ENCODE measurements at regions not wholly inside any gene's neighbourhood (a gene's known extent, or its start where the extent isn't known, plus 50 kb on each side); places are given as distances from the start of the nearest gene placed in this dataset.
"Not testable (repeated sequence)": the region's sequence is repeated elsewhere in the genome, so short reads cannot be mapped to it uniquely, and the experiment has no call there.

DNA sequence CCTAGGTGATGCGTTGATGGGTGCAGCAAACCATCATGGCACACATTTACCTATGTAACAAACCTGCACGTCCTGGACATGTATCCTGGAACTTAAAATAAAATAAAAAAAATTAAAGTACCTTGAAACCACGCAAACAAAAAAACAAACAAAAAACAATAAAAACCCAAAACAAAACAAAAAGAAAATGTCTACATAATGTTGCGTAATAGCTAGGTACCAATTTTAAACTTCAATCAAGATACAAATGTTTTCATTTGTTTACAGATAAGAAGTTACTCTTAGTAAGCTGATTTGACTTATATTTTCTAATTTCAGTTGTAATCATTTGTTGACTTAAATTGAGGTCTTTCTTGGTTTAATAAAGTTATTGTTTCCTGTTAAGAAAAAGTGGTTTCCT lies 349.6 kb upstream of the KCNMB2 start:
- CTCF ChIA-PET = no interaction called here
- no peak overlapping the region for H3K4me3 Mint-ChIP-seq
- no peak overlapping the region for H3K27ac Mint-ChIP-seq
- no peaks in the 10 kb centered on the region for H3K36me3 Mint-ChIP-seq (ENCODE audit: low read depth)
- DNase-seq = no peak
- H3K9me3 Mint-ChIP-seq = peaks cover 2% of the 10 kb centered on the region
- no peaks in the 10 kb centered on the region for H3K4me1 Mint-ChIP-seq
- POLR2A ChIA-PET = no interaction called here
- H3K27me3 Mint-ChIP-seq = no peaks in the 10 kb centered on the region

DNA sequence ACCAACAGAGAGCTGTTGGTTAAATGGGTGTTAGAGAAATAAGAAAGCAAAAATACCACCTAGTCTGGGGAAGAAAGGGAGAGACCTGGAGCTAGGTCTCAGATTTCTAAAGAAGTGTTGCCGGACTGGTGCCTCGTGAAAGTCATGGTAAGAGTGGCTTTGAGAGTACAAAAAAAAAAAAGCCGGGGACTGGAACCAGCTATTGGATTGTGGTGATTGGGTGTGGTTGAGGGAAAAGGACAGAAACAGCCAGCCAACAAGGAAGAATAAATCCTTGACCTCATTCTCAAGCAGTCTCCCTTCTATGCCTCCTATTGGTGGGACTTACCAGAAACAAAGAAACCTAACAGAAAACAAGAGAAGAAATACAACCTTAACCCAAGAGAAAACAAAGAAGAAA lies 346.4 kb upstream of the KCNMB2 start:
- Mint-ChIP-seq H3K9me3 (peaks cover 2% of the 10 kb centered on the region), H3K27me3 (no peaks in the 10 kb centered on the region)
- POLR2A ChIA-PET = no interaction called here

DNA sequence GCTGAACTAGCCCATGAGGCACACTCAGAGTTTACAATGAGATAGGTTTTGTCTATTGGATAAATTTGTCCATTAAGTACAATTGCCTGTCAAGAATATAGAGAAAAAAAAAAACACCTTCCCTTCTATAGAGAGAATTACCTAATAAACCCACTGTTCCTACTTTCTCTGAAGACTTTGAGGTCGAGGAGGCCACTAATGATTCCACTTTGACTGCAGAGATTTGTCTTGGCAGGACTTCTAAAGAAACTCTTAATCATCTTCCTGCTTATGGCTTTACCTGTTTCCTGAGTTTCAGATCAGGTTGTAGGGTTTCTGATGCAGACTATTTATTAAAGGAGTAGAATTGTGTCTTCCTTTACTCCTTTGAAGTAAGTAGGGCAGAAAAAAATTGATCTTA lies 342.4 kb upstream of the KCNMB2 start:
- ChIA-PET CTCF (no interaction called here), POLR2A (no interaction called here)
- Mint-ChIP-seq H3K36me3 (ENCODE audit: low read depth) (no peaks in the 10 kb centered on the region), H3K4me1 (no peaks in the 10 kb centered on the region), H3K27me3 (no peaks in the 10 kb centered on the region), H3K27ac (no peak overlapping the region), H3K4me3 (no peak overlapping the region), H3K9me3 (peaks cover 2% of the 10 kb centered on the region)
- DNase-seq = no peak

More for the DNA sequence above, 346.4 kb upstream of the KCNMB2 start:
- DNase-seq = no peak
- H3K4me3 Mint-ChIP-seq = no peak overlapping the region
- CTCF ChIA-PET = no interaction called here
- no peaks in the 10 kb centered on the region for H3K36me3 Mint-ChIP-seq (ENCODE audit: low read depth)
- H3K4me1 Mint-ChIP-seq = no peaks in the 10 kb centered on the region
- H3K27ac Mint-ChIP-seq = no peak overlapping the region

DNA sequence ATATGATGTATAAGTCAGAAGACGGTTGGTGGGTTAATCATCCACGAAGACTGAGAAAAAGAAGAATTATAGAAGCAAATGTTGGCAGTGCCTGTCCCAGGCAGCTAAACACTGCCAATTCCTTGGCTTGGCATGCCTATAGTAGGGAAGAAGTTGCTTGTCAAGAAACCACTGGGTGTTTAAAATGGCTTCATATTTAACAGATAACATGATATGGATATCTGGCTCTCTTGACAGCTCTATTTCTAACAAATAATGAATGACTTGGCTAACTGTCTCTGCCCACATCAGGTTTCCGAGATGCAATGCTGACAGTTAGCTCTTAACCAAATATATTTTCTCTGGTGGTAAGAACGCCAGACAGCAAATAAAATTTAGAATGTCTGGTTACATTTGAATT lies 341.7 kb upstream of the KCNMB2 start:
- Mint-ChIP-seq H3K27me3 (no peaks in the 10 kb centered on the region), H3K4me1 (no peaks in the 10 kb centered on the region), H3K27ac (no peak overlapping the region), H3K36me3 (ENCODE audit: low read depth) (no peaks in the 10 kb centered on the region), H3K9me3 (peaks cover 2% of the 10 kb centered on the region), H3K4me3 (no peak overlapping the region)
- POLR2A ChIA-PET = no interaction called here
- DNase-seq = no peak
- CTCF ChIA-PET = no interaction called here

DNA sequence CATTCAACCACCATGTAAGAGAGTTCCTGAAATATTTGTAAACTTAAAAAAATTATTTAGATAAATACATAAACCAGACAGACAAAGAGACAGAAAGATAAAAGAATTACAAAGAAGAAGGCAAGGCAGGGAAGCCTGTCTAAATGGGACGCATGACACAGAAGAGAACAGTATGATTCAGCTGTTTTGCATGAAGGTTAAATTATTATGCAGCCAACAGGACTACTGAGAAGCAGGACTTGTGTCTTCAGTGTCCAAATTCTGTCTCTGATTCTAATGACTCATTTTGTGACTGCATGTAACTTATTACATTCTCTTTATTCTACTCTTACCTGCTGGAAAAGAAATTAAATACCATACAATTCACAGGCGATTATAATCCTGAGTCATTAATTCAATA lies 340.4 kb upstream of the KCNMB2 start:
- ChIA-PET CTCF (no interaction called here), POLR2A (no interaction called here)
- Mint-ChIP-seq H3K9me3 (peaks cover 2% of the 10 kb centered on the region), H3K27me3 (no peaks in the 10 kb centered on the region), H3K27ac (no peak overlapping the region), H3K36me3 (ENCODE audit: low read depth) (no peaks in the 10 kb centered on the region), H3K4me1 (no peaks in the 10 kb centered on the region), H3K4me3 (no peak overlapping the region)
- DNase-seq = no peak

DNA sequence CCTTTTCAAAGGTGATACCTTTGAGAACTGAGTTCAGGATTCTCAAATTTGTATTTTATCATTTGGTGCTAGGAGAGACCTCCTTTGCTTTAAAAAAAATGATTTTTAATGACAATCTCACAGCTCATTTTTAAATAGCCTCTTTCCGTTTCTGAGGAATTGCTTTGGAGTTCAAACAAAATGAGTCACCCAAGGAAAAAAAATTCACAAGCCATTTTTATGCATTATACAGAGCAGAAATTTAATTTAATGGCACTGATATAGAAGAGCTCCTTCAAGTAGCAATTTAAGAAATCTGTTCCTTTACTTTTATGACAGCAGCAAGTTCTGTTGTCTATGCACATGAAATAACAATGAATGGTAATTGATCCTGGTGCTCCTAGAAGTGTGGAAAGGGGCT lies 337.9 kb upstream of the KCNMB2 start:
- no peak for DNase-seq
- CTCF ChIA-PET = no interaction called here
- no peaks in the 10 kb centered on the region for H3K27me3 Mint-ChIP-seq
- H3K36me3 Mint-ChIP-seq (ENCODE audit: low read depth) = no peaks in the 10 kb centered on the region
- no peaks in the 10 kb centered on the region for H3K4me1 Mint-ChIP-seq
- H3K27ac Mint-ChIP-seq = no peak overlapping the region
- no peak overlapping the region for H3K4me3 Mint-ChIP-seq
- H3K9me3 Mint-ChIP-seq = no peaks in the 10 kb centered on the region
- POLR2A ChIA-PET = no interaction called here

DNA sequence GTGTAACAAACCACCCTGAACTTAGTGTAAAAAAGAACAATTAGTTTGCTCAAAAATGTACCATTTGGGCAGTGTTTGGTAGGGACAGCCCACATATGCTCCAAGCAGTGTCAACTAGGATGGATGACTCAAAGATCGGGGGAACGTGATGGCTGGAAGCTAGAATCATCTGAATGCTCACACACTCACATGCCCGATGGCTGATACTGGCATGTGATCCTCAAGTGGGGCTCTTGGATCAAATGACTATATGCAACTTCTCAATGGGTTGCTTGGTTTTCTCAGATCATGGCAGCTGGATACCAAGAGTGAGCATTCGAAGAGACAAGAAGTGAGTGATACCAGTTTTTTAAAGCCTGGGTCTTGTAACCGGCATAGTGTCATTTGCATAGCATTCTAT lies 335.9 kb upstream of the KCNMB2 start:
- POLR2A ChIA-PET = no interaction called here
- Mint-ChIP-seq H3K27me3 (no peaks in the 10 kb centered on the region), H3K4me3 (no peak overlapping the region), H3K27ac (no peak overlapping the region), H3K9me3 (no peaks in the 10 kb centered on the region), H3K4me1 (no peaks in the 10 kb centered on the region), H3K36me3 (ENCODE audit: low read depth) (no peaks in the 10 kb centered on the region)
- DNase-seq = no peak
- CTCF ChIA-PET = no interaction called here

DNA sequence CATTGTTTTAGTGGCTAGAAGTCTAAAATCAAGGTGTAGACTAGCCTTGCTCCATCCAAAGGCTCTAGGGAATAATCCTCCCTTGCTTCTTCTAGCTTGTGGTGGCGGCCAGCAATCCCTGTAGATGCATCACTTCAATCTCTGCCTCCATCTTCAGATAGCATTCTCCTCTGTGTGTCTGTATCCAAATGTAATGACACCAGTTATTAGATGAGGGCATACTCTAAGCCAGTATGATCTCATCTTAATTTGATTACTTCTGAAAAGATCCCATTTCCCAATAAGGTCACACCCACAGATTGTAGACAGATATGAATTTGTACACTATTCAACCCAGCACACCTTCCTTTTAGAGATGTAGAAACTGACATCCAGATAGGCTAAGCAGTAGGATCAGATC lies 334.5 kb upstream of the KCNMB2 start:
- DNase-seq = no peak
- ChIA-PET CTCF (interaction anchor here (0.6 kb wide), 1 partner anchor 1330 kb away, joined by 4 read pairs; no protein-coding TSS in a partner anchor), POLR2A (no interaction called here)
- no peaks in the 10 kb centered on the region for H3K9me3 Mint-ChIP-seq
- no peak overlapping the region for H3K4me3 Mint-ChIP-seq
- no peaks in the 10 kb centered on the region for H3K27me3 Mint-ChIP-seq
- H3K27ac Mint-ChIP-seq = no peak overlapping the region
- H3K36me3 Mint-ChIP-seq (ENCODE audit: low read depth) = no peaks in the 10 kb centered on the region
- H3K4me1 Mint-ChIP-seq = no peaks in the 10 kb centered on the region

DNA sequence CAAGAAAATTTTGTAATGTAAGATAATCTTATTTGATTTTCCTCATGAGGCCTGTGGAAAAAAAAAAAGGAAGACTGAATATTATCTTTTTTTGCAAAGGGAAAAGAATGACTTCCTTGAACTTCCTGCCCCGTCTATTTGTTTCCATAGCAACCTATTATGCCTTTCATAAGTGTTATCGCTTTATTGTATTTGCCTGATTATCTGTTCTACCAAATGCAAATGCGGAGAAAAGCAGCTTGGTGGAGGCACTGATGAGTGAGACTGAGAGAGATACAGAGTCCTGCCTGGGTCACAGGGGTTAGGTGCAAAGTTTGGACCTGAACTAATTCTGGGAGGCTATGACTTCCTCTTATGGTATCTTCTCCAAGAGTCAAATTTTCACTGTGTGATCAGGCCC lies 334.0 kb upstream of the KCNMB2 start:
- Mint-ChIP-seq H3K27me3 (no peaks in the 10 kb centered on the region), H3K27ac (no peak overlapping the region), H3K36me3 (ENCODE audit: low read depth) (no peaks in the 10 kb centered on the region), H3K9me3 (no peaks in the 10 kb centered on the region), H3K4me1 (no peaks in the 10 kb centered on the region), H3K4me3 (no peak overlapping the region)
- DNase-seq = no peak
- POLR2A ChIA-PET = no interaction called here
- CTCF ChIA-PET = interaction anchor here (0.6 kb wide), 1 partner anchor 1330 kb away, joined by 4 read pairs; no protein-coding TSS in a partner anchor

DNA sequence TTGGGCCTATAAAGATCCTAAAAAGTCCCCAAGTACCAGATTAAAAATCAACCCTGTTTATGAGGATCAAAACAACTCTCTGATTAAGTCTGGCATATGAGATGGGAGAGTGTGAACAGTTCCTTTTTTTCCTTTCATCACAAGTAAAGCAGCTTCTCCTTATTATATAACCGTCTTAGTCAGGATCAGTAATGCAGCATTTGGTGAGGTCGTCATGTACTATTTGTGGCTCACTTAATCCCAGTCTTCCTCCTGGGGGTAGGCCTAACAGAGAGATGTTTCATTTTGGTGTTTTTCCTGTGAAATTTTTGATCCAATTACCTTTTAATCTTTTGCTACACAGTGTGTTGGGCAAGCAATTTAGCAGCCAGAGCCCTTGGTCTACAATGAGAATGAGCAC lies 333.1 kb upstream of the KCNMB2 start:
- H3K27ac Mint-ChIP-seq = no peak overlapping the region
- no peaks in the 10 kb centered on the region for H3K27me3 Mint-ChIP-seq
- H3K4me1 Mint-ChIP-seq = no peaks in the 10 kb centered on the region
- H3K36me3 Mint-ChIP-seq (ENCODE audit: low read depth) = no peaks in the 10 kb centered on the region
- CTCF ChIA-PET = no interaction called here
- POLR2A ChIA-PET = no interaction called here
- H3K4me3 Mint-ChIP-seq = no peak overlapping the region
- H3K9me3 Mint-ChIP-seq = no peaks in the 10 kb centered on the region
- no peak for DNase-seq

DNA sequence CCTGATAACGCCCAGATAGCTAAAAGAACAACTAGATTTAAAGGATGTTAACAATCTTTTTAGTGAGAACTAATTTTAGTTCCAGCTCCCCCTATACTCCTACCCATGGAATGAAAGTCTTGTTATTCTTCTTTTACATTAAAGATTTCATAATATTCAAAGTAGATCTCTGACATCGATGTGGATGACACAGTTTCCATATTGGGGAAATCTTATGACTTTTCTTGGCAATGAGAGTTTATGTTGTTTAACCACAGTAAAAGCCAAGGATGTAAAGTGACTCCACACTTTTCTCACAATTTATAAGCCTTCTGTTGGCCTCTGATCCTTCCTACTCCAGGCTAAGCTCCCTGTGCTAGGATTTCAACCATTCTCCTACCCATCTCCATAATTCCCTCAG lies 332.6 kb upstream of the KCNMB2 start:
- H3K4me1 Mint-ChIP-seq = no peaks in the 10 kb centered on the region
- H3K36me3 Mint-ChIP-seq (ENCODE audit: low read depth) = no peaks in the 10 kb centered on the region
- no peak overlapping the region for H3K27ac Mint-ChIP-seq
- ChIA-PET CTCF (no interaction called here), POLR2A (no interaction called here)
- no peaks in the 10 kb centered on the region for H3K27me3 Mint-ChIP-seq
- H3K9me3 Mint-ChIP-seq = no peaks in the 10 kb centered on the region
- no peak overlapping the region for H3K4me3 Mint-ChIP-seq
- DNase-seq = no peak

DNA sequence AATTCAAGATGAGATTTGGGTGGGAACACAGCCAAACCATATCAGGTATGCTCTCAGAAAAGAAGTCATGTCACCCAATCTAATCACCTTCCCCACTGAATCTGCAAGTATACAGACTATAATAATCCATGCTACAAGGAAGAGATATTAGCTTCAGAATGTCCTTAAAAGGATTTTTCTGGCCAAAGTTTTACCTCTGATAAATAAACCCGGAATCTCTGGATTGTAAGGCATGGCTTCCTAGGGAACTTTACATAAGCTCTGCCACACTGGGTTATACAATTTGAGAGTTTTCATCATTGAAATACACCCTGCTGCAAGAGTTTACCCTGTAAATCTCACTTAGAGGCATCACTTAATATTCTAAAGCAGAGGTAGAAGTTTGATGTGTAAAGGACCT lies 330.5 kb upstream of the KCNMB2 start:
- H3K4me3 Mint-ChIP-seq = no peak overlapping the region
- DNase-seq = no peak
- no peaks in the 10 kb centered on the region for H3K4me1 Mint-ChIP-seq
- no peaks in the 10 kb centered on the region for H3K9me3 Mint-ChIP-seq
- H3K27me3 Mint-ChIP-seq = no peaks in the 10 kb centered on the region
- H3K27ac Mint-ChIP-seq = no peak overlapping the region
- POLR2A ChIA-PET = no interaction called here
- CTCF ChIA-PET = no interaction called here
- no peaks in the 10 kb centered on the region for H3K36me3 Mint-ChIP-seq (ENCODE audit: low read depth)

DNA sequence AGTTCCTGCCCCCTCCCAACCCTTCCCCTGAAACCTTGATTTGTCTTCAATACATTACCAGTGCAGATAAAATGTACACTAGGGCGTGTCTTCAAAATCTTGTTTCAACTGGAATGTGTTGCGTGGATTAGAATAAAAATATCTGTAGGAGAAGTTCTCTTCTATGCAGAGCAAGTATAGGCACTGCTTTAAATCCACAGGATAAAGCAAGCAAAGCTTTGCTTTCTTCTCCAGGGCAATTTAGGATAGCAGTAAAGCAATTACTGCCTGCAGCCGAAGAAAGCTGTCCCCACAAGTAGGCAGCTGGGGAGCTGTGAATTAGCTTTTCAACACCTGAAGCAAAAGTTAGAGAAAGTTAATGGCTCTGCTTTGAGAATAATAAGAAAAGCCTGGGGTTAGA lies 329.7 kb upstream of the KCNMB2 start:
- ChIA-PET POLR2A (no interaction called here), CTCF (interaction anchor here (0.5 kb wide), 1 partner anchor 1443 kb away, joined by 3 read pairs; no protein-coding TSS in a partner anchor)
- Mint-ChIP-seq H3K27me3 (no peaks in the 10 kb centered on the region), H3K4me3 (no peak overlapping the region), H3K36me3 (ENCODE audit: low read depth) (no peaks in the 10 kb centered on the region), H3K9me3 (no peaks in the 10 kb centered on the region), H3K4me1 (no peaks in the 10 kb centered on the region), H3K27ac (no peak overlapping the region)
- no peak for DNase-seq

DNA sequence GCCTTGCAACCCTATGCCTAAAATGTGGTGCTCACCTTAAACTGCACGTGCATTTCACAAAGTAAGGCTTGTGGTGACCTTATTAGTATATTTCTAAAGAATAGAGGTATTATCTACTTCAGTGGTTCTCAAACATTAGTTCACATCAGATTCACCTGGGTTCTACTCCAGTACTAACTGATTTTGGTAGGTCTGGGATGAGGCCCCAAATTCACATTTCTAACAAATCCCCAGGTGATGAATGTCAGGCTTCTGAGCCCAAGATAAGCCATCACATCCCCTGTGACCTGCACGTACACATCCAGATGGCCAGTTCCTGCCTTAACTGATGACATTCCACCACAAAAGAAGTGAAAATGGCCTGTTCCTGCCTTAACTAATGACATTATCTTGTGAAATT lies 329.1 kb upstream of the KCNMB2 start:
- POLR2A ChIA-PET; H3K4me1 Mint-ChIP-seq; H3K36me3 Mint-ChIP-seq (ENCODE audit: low read depth); CTCF ChIA-PET; H3K9me3 Mint-ChIP-seq; DNase-seq; H3K27me3 Mint-ChIP-seq; H3K4me3 Mint-ChIP-seq; H3K27ac Mint-ChIP-seq: not testable (repeated sequence)

DNA sequence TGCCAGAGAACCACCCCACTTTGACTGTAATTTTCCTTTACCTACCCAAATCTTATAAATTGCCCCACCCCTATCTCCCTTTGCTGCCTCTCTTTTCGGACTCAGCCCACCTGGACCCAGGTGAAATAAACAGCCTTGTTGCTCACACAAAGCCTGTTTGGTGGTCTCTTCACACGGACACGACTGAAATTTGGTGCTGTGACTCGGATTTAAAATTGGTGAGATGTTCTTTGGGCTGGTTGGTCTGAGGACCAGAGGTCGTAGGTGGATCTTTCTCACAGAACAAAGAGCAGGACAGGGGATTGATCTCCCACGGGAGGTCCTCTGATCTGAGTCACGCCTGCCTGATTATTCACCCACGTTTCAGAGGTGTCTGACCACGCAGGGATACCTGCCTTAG lies 328.6 kb upstream of the KCNMB2 start:
- H3K4me3 Mint-ChIP-seq; H3K27ac Mint-ChIP-seq; H3K36me3 Mint-ChIP-seq (ENCODE audit: low read depth); POLR2A ChIA-PET; DNase-seq; CTCF ChIA-PET; H3K4me1 Mint-ChIP-seq; H3K27me3 Mint-ChIP-seq; H3K9me3 Mint-ChIP-seq: not testable (repeated sequence)
